ENCODE measurements at regions not wholly inside any gene's neighbourhood (a gene's known extent, or its start where the extent isn't known, plus 50 kb on each side); places are given as distances from the start of the nearest gene placed in this dataset.

GRCh38 chr9:75410405-75410804 lies 322.1 kb downstream of the OSTF1 start:
- intact Hi-C loops (cut with micrococcal nuclease): no loop called here

More at GRCh38 chr9:75410405-75410804, 322.1 kb downstream of the OSTF1 start:
- CTCF ChIA-PET: no interaction called here
- dilution Hi-C loops (cut with MboI; ENCODE audit: extremely low pct_ligation_motif_present, low sequenced_read_pairs): no loop called here
- FAIRE-seq (no peak), DNase-seq (ENCODE audit: low read depth, low spot score) (no peak)
- POLR2A ChIA-PET: no interaction called here
- Histone ChIP-seq H3K4me3 (replicated peaks in 1 of 3; ENCODE audit: insufficient read depth in 1 of 3, low read depth in 1 of 3, low read length in 3 of 3) (no peak overlapping the region), H3K79me2 (ENCODE audit: control insufficient read depth, insufficient read depth, low read length) (no peaks in the 10 kb centered on the region), H2AFZ (ENCODE audit: low read depth, low read length) (no peak overlapping the region), H3K36me3 (ENCODE audit: control insufficient read depth in 2 of 2, extremely low read depth in 1 of 2, insufficient read depth in 2 of 2, low read length in 2 of 2) (no peaks in the 10 kb centered on the region), H3K9me1 (replicated peaks; ENCODE audit: control insufficient read depth, extremely low read depth, insufficient read depth, low read length) (no peaks in the 10 kb centered on the region), H3K9me3 (replicated peaks; ENCODE audit: control insufficient read depth, insufficient read depth, low read length) (no peaks in the 10 kb centered on the region), H3K27ac (ENCODE audit: insufficient read depth, low read depth, low read length) (no peak overlapping the region), H4K20me1 (replicated peaks; ENCODE audit: control insufficient read depth, extremely low read depth, insufficient read depth, low read length) (no peaks in the 10 kb centered on the region), H3K27me3 (ENCODE audit: control insufficient read depth in 2 of 2, insufficient read depth in 2 of 2, low read length in 2 of 2) (no peaks in the 10 kb centered on the region), H3K9ac (replicated peaks; ENCODE audit: extremely low read depth, insufficient read depth, low read length) (no peak overlapping the region), H3K4me2 (ENCODE audit: insufficient read depth, low read length) (no peak overlapping the region), H3K4me1 (ENCODE audit: control insufficient read depth, extremely low read depth, insufficient read depth, low read length) (no peaks in the 10 kb centered on the region)
- BruUV-seq (replicated peaks): no TSS peak
- TF ChIP-seq GATA2 (IDR thresholded peaks at IDR 0.05; ENCODE audit: insufficient read depth, insufficient read length, low read depth, low read length) (no peak), POLR2AphosphoS5 (IDR thresholded peaks at IDR 0.05; ENCODE audit: insufficient read depth, low read depth, low read length) (no peak), MYC (IDR thresholded peaks at IDR 0.05; ENCODE audit: low read depth, low read length) (no peak), FOS (IDR thresholded peaks at IDR 0.05; ENCODE audit: borderline replicate concordance, insufficient read depth, low read length) (no peak), CTCF (IDR thresholded peaks at IDR 0.05; ENCODE audit: extremely low read depth in 1 of 2, insufficient read depth in 1 of 2, low read depth in 1 of 2, low read length in 2 of 2) (no peak), MAX (IDR thresholded peaks at IDR 0.05; ENCODE audit: insufficient read depth, insufficient read length) (no peak), EZH2 (IDR thresholded peaks at IDR 0.05; ENCODE audit: borderline replicate concordance, low read depth, low read length, severe bottlenecking) (no peak), JUN (IDR thresholded peaks at IDR 0.05; ENCODE audit: borderline replicate concordance, insufficient read depth, insufficient read length, low read depth) (no peak), POLR2A (IDR thresholded peaks at IDR 0.05; ENCODE audit: low read depth, low read length) (no peak)
